Amygdala (tissue), 56 donors: ENCODE measurements at regions not wholly inside any gene's neighbourhood (a gene's known extent, or its start where the extent isn't known, plus 50 kb on each side); places are given as distances from the start of the nearest gene placed in this dataset.
"Not testable (repeated sequence)": the region's sequence is repeated elsewhere in the genome, so short reads cannot be mapped to it uniquely, and the experiment has no call there.

Experiments
- DNase-seq, 56 donors: peaks; one replicate each; lab custom pipeline; 2025; lab: John Stamatoyannopoulos, UW

DNA sequence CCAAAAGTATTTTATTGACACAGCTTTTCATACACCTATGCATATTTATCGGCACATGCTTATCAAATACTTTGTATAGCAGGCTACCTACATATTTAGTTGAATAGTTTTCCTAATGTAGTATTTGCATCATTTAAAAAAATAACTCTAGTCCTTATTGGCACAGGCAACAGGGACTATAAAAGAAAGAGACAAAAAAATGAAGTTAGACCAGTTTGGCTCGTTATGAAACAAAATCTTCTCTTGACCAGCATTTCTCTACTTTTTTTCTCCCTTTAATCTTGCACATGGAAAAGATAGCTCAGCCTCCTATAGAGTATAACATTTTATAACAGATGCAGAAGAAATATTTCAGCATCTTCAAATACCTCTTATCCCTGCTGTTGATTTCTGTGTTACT lies 794.8 kb upstream of the MIR17HG start:
- no peak for DNase-seq

DNA sequence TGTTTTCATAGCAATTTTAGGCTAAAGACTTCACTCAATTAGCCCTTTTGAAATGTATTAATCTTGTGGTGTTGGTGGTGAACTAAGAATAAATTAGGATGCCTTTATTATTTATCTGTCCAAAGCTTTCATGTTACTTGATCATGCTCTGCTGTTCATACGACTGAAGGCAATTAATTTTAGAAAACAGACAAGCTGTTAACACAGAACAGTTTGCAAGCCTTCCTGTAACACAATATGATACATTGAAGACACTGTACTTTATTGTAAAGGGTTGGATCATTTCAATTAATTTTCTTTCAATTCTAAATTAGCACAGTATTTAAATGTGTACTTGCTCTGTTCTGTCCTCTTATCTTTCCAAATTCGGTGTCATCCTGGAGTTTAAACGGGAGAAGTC lies 794.3 kb upstream of the MIR17HG start:
- DNase-seq: no peak

DNA sequence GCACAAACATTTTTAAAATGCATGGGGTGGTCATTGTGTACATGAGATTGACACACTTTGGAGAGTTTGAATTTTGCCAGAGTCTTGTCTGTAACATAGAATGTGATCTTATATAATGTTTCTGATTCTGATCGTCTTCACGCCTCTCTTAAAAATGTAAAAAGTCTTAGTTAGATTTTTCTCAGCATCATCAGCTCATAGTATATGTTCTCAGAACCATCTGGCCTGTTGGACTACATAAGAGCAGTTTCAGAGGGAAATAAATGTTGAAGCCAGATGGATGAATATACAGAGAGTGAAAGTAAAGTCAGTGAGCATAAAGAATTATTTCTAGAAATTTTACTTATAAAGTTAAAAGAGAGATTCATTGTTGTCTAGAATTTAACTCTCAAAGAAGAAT lies 789.9 kb upstream of the MIR17HG start:
- DNase-seq: no peak

DNA sequence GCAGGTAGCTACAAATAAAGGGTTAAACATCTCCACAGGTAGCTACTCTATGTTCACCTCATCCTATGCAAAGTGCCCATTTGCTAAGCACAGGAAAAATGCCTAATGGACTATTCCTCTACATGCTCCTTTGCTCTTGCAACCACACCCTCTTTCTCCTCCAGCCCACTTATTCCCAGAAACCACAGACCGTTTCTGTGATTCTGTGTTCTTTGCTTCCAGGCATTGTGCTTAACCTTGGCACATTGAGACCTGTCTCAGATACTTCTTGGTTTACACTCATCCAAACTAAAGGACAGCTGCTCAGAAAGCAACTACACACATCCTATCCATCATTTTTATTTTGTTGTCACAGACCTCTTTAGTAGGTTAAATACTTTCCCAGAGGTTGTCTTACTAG lies 785.0 kb upstream of the MIR17HG start:
- DNase-seq: no peak

DNA sequence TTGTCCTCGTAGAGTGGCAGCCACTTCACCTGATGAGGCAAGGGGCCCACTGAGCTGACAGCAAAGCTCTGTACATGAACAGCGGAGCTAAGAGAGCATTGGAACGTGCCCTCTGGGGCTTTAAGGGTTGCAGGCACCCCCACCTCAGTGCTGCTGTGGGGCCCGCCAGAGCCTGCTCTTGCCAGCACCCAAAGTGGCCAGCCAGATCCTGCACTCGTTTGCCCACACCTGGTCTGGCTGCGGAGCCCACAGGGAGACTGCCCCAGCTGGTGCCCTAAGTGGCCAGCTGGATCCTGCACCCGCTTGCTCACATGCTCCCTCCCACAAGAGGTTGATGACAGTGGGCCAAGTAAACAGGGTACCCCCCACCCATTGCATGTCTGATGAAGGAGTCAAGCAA lies 783.4 kb upstream of the MIR17HG start:
- DNase-seq: no peak

DNA sequence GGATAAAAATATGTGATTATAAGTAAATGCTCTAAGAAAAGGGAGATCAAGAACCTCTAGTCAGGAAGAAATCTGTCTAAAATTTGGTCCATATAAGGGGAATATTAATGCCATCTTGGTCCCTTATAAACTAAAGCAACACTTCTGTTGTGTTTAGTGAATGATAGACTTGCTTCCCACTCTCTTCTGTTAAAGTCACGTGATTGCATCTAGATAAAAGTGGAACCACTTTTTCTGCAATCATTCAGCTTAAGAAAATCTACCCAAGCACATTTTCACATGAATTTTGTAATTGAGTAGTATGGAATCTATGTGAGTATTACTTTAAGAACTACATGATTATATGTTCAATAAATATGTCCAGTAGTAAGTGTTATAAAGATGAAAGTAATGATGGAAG lies 782.9 kb upstream of the MIR17HG start:
- no peak for DNase-seq

DNA sequence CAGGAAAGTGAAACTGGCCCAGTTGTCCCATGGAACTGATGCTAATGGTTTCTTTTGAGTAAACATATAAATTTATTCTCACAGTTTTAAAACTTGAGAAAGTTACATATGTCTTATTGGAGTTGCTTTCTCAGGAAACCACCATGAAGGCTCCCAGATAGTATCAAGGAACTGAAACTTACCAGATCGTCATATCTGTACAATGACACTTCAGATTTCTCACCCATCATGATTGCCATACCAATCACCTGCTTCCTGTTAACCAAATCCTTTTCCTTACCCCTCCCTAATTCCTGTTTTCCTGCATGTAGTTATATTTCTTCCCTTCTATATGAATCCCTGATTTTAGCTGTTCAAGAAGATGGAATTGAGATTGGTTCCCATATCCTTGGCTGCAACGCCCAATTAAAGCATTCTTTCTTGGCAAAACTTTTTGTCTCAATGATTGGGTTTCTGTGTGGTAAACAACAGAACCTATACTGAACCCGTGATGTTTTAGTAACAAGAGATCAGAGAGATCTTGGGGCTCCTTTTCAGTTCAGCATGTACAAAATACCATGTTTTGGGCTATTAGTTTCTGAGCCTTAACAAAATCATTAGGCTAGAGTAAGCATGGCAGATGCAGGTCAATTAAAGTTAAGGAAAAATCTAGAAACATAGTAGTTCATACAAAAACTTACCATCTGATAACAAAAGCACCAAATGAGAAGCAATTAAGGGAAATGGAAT lies 781.3 kb upstream of the MIR17HG start:
- no peak for DNase-seq

DNA sequence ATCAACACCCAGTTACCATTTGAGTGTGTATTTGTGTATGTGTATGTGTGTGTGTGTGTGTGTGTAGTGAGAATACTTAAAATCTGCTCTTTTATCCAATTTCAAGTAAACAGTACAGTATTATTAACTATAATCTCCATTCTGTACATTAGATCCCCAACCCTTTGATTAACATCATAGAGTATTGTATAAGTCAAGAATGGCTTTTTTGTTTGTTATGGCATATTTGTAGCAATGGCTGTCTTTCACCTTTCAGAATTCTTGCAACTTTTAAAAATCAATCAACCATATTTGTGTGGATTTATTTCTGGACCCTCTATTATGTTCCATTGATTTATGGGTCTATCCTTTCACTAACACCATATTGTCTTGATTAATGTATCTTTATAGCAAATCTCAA lies 779.3 kb upstream of the MIR17HG start:
- no peak for DNase-seq

DNA sequence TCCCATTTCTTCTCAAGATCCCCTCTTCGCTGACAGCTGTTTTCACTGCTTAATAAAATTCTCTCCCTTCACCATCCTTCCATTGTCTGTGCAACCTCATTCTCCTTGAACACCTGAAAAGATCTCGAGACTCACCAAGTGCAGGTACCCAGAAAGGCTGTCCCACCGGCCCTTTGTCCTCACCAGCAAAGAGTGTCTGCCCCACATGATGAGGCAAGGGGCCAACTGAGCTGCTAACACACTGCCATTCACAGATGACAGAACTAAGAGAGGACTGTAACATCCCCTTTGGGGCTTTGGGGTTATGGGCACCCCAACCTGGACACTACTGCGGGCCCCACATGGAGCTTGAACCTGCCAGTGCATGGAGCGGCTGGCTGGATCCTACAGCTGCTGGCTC lies 771.4 kb upstream of the MIR17HG start:
- DNase-seq: no peak

DNA sequence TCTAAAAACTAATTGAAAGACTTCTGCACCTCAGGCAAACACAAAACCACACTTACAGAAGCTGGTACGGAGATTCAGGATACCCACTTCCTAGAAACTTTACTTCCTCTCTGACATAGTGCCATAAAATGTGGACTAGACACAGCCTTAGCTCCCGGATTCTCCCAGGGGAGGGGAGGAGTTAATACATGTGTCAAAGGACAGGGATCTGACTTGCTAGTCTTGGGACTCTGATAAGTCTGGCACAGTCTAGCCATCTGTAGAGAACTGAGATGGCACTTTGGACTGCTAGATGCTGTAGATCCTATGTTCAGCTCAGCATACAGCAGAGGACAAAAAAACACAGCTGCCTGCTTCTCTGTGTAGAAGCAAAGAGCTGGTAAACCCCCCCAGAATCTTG lies 769.8 kb upstream of the MIR17HG start:
- no peak for DNase-seq

DNA sequence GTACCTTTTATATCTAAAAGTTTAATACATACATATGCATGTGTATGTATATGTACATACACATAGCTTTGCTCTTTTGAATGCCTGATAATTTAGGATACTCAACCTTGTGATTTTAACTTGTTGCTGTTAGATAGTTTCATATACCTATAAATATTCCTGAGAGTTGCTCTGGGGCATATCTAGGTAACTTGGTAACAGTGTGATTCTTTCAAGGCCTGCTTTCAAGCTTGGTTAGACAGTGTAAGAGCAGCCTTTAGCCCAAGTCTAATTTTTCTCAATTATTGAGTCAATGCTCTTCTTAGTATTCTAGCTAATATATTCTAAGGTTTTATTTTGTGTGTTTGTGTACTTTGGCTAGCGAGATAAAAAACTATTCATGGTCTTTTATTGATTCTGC lies 762.1 kb upstream of the MIR17HG start:
- DNase-seq: no peak

DNA sequence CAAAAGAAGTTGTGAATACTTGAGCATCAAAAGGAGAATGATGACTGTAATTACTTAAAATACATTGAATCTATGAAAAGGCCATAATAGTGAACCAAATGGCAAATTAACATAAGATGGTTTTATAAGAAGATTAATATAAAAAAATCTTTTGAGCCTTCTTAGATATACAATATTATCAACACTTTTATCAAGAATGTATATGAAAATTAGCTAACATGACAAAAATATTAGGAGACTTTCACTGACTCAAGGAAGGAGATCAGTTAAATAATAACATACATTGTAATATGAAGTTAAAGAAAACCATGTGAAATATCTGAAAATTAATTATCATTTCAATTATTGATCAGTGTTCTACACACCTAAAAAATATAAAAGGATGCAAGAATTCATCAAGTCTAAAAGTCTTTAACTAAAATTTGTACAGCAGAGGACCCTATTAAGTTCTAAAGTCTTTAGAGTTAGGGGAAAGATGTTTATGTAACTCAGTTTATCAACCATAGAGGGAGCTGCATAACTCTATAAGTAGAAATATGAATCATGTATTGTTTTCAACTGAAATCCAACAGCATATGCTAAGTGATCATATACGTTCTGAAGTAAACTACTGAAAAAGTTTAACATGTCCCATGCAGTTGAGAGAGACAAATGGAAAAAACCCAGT lies 756.1 kb upstream of the MIR17HG start:
- no peak for DNase-seq

DNA sequence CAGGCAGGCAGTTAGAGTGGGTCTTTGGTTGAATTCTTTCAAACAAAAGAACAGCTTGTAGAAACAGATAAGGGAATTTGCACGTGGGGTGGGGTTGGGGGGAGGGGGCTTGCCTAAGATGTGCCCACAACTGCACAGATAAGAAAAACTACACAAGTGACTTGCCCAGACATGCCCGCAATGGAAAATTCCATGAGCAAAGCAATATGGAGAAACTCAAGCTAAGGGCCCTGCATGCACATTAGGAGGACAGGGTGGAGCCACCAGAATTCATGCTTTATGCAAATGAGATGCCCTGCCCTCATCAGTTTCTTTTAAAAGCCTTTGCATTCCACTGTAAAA lies 755.6 kb upstream of the MIR17HG start:
- no peak for DNase-seq

DNA sequence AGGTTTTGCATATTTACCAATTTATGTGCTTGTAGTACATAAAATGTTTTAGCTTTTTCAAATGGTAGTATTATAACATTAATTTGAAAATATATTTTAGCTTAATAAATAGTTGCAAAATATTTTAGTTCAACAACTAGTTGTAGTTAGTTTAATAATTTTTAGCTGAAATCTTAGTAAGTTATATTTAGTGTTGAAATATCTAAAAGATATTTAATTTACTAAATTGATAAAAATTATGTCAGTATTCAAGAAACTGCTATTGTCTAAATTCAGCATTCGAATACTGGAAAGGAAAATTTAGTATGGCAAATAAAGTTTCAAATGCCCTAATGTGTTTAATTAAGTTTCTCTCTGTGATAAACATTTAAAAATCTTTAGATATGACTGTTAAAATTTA lies 754.5 kb upstream of the MIR17HG start:
- no peak for DNase-seq

DNA sequence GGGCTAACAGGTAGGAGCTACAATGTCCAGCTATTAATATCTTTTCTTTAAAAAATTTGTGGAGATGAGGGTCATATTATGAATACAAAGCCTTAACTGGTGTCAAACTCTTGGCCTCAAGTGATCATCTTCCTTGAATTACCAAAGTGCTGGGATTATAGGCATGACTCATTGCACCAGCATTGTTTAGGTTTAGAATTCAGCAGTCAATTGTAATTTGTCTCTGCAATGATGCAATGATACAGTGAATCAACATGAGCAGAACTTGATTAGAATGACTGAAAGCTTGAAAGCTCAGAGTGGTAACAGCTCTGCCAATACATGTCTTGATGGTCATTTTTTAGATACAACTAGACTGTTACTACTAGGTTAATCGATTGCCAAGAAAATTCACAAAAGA lies 752.8 kb upstream of the MIR17HG start:
- no peak for DNase-seq

DNA sequence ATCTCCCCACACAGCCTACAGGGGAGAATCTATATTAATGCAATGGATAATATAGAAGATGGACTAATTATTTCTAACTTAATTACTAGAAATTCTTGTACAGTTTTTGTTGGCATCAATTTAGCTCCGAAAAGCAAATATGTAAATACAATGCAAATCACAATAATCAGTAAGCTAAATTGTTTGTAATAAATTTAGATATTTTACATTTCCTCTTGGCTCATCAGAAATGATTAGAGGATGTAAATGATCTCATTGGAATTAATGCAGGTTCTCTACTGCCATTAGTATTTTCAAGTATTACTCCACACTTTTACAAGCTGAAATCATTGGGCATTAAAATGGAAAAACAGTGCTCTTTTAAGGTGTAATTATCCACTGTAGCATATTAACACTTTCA lies 741.8 kb upstream of the MIR17HG start:
- DNase-seq: no peak

DNA sequence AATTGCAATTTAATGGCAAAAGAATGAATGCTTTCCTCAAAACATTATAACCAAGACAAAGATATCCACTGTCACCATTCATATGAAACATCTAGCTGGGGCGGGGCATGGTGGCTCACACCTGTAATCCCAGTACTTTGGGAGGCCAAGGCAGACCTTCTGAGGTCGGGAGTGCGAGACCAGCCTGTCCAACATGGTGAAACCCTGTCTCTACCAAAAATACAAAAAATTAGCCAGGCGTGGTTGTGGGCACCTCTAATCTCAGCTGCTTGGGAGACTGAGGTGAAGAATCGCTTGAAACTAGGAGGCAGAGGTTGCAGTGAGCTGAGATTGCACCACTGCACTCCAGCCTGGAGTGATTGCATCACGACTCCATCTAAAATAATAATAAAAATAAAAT lies 740.6 kb upstream of the MIR17HG start:
- DNase-seq: not testable (repeated sequence)

DNA sequence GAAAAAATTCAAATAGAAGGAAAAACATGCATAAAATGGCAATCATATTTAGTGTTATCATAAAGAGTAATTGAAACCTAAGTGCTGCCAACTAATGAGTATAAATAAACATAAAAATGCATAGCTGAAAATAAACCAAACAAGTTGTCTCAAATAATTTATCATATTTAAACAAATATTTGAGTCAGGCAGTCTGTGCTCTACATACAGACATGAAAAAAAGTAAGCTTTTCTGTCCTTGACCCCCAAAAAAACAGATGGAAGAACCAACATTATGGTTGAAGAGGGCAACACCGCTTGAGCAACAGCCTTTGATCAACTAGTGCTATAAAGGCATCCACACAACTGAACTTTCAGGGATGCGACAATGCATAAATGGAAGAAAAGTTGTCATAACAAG lies 735.1 kb upstream of the MIR17HG start:
- no peak for DNase-seq

DNA sequence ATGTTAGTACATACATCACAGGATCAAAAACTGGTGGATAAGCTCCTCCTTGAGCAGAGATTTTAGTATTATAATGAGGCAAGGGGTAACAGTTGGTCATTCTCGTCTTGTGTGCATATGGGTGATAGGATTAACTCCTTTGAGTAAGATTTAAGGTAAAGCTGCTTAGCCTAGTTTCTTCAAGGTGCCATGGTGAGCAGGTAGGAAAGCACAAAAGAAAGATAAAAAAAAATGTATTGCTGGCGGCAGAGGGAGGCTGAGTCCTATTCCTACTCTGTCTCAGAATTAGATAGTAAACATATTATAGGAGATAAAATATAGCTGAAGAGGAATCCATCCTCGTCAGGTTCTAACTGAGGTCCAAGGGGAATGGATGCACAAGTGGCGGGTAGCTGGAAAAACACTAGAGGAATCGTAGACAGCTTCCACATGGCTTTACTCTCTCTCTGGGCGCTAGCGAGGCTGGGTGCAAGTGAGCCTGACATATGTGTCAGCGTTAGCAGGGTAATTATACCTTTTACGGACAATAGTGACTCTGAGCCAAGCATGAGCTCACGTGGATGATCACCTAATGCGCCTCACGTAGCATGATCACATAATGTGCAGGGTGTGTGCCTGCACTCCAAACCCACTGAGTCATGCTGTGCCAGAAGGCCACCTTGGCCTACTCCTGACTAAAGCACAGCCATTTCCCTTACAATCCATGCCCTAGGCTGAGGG lies 734.3 kb upstream of the MIR17HG start:
- DNase-seq: no peak

DNA sequence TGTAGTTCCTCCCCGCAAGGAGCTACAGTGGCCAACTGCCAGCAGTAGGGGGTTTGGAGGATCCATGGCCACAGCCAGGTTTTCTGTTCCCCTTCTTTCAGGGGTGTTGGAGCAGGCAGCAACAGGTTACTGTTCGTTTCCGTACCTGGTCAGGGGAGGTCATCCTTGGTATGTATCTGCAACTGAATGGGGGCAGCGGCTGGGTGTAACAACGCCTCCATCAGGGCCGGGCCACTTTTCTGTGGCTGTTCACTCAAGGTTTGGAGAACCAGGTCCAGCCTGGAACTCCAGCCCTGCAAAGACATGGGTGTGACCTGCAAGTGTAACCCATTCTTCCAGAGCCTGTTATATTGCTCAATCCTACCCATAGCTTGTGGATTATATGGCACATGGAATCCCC lies 732.3 kb upstream of the MIR17HG start:
- DNase-seq: no peak

DNA sequence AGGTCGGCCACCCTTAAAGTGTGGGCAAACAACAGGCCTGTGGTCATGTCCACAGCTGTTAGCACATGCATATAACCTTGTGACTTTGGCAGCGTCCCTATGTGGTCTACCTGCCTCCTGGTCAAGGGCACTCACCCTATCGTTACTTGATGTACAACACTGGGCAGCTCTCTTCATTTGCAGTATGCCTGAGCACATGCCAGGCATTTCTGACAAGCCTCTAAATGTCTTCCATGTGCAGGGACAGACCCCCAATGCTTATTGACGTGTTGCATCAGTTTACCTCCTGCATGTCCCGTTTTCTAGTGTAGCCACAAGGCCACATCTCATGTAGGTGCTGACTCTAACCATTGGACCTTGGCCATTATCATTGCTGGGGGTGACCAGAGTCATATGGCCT lies 731.7 kb upstream of the MIR17HG start:
- DNase-seq: no peak

DNA sequence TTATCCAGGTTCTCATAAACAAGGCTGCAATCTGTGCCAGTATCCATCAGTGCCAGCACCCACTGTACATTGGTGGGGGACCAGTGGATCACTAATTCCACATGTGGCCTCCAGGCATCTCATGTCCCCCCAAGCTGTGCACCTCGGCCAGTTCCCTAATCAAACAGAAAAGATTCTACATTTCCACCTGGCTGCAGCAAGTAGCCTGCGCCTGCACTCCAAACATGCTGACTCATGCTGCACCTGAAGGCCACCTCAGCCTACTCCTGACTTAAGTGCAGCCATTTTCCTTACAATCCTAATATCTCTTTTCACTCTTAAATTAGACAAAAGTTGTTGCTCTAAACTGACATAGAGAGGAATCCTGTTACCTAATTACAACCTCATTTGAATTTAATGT lies 729.4 kb upstream of the MIR17HG start:
- no peak for DNase-seq
